ENCODE measurements at regions not wholly inside any gene's neighbourhood (a gene's known extent, or its start where the extent isn't known, plus 50 kb on each side); places are given as distances from the start of the nearest gene placed in this dataset.
"Not testable (repeated sequence)": the region's sequence is repeated elsewhere in the genome, so short reads cannot be mapped to it uniquely, and the experiment has no call there.

- peak; percentile 1 for DNase-seq
These were observed 58.5 kb downstream of the TEX13C start for GRCh38 chrX:125378205-125378604.

GRCh38 chrX:125378770-125379169 lies 59.1 kb downstream of the TEX13C start:
- DNase-seq, result no peak

GRCh38 chrX:125382148-125382628 lies 62.5 kb downstream of the TEX13C start:
- DNase-seq, result no peak

- no peak for DNase-seq
These were observed 63.2 kb downstream of the TEX13C start for GRCh38 chrX:125382889-125383288.

- DNase-seq, result no peak
These were observed 65.2 kb downstream of the TEX13C start for GRCh38 chrX:125384867-125385266.

GRCh38 chrX:125387945-125388344 lies 68.3 kb downstream of the TEX13C start:
- no peak for DNase-seq

GRCh38 chrX:125394449-125394848 lies 74.8 kb downstream of the TEX13C start:
- DNase-seq, result no peak

- DNase-seq, result no peak
These were observed 76.0 kb downstream of the TEX13C start for GRCh38 chrX:125395626-125396025.

GRCh38 chrX:125398959-125399440 lies 79.3 kb downstream of the TEX13C start:
- no peak for DNase-seq

- no peak for DNase-seq
These were observed 83.1 kb downstream of the TEX13C start for GRCh38 chrX:125402807-125403206.

- no peak for DNase-seq
These were observed 85.0 kb downstream of the TEX13C start for GRCh38 chrX:125404667-125405160.

- no peak for DNase-seq
These were observed 85.7 kb downstream of the TEX13C start for GRCh38 chrX:125405339-125405738.

- DNase-seq, result no peak
These were observed 87.6 kb downstream of the TEX13C start for GRCh38 chrX:125407314-125407713.

- DNase-seq, result no peak
These were observed 101.1 kb downstream of the TEX13C start for GRCh38 chrX:125420809-125421208.

GRCh38 chrX:125422986-125423385 lies 103.3 kb downstream of the TEX13C start:
- DNase-seq, result no peak

- DNase-seq, result no peak
These were observed 104.9 kb downstream of the TEX13C start for GRCh38 chrX:125424536-125424935.

- no peak for DNase-seq
These were observed 117.2 kb downstream of the TEX13C start for GRCh38 chrX:125436855-125437254.

GRCh38 chrX:125439194-125439849 lies 119.7 kb downstream of the TEX13C start:
- no peak for DNase-seq

- no peak for DNase-seq
These were observed 125.0 kb downstream of the TEX13C start for GRCh38 chrX:125444659-125445058.

GRCh38 chrX:125475482-125475881 lies 155.8 kb downstream of the TEX13C start:
- no peak for DNase-seq

- no peak for DNase-seq
These were observed 172.8 kb downstream of the TEX13C start for GRCh38 chrX:125492439-125492838.

- not testable (repeated sequence) for DNase-seq
These were observed 173.3 kb downstream of the TEX13C start for GRCh38 chrX:125493004-125493403.

GRCh38 chrX:125497667-125498066 lies 178.0 kb downstream of the TEX13C start:
- DNase-seq, result no peak

GRCh38 chrX:125503769-125504168 lies 184.1 kb downstream of the TEX13C start:
- DNase-seq, result no peak

Data from right kidney (tissue), 1 donor.